ENCODE measurements at regions not wholly inside any gene's neighbourhood (a gene's known extent, or its start where the extent isn't known, plus 50 kb on each side); places are given as distances from the start of the nearest gene placed in this dataset.

DNA sequence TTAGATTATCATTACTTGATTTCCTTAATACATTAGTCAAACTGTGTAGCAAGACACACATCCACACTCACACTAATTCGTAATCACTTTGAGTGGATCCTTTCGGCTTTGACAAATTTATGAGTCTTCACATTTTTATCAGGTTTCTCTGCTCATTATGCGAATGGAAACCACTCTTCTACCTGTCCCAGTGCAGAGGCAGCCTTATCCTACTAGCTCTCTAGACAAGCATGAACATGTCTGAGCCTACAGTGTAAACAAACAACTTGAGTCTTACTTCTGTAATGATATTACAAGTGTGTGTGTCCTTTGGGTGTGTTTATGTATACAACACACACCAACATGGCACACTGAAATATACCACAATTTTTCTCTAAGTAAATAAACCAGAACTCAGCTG lies 361.9 kb upstream of the CHST9 start:
- DNase-seq (no peak), ATAC-seq (no peak)
- H3K4me1 Mint-ChIP-seq (ENCODE audit: low read depth) = no peaks in the 10 kb centered on the region
- H3K9me3 Mint-ChIP-seq = peaks cover 9% of the 10 kb centered on the region
- TF ChIP-seq, protein P1, sequence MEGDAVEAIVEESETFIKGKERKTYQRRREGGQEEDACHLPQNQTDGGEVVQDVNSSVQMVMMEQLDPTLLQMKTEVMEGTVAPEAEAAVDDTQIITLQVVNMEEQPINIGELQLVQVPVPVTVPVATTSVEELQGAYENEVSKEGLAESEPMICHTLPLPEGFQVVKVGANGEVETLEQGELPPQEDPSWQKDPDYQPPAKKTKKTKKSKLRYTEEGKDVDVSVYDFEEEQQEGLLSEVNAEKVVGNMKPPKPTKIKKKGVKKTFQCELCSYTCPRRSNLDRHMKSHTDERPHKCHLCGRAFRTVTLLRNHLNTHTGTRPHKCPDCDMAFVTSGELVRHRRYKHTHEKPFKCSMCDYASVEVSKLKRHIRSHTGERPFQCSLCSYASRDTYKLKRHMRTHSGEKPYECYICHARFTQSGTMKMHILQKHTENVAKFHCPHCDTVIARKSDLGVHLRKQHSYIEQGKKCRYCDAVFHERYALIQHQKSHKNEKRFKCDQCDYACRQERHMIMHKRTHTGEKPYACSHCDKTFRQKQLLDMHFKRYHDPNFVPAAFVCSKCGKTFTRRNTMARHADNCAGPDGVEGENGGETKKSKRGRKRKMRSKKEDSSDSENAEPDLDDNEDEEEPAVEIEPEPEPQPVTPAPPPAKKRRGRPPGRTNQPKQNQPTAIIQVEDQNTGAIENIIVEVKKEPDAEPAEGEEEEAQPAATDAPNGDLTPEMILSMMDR (IDR thresholded peaks at IDR 0.05) = no peak
- intact Hi-C loops (cut with micrococcal nuclease) = no loop called here
- no peaks in the 10 kb centered on the region for H3K27me3 Mint-ChIP-seq
- H3K36me3 Mint-ChIP-seq (ENCODE audit: low read depth) = no peaks in the 10 kb centered on the region
- ChIA-PET CTCF (no interaction called here), POLR2A (no interaction called here)
- no peak overlapping the region for H3K27ac Mint-ChIP-seq
- H3K4me3 Mint-ChIP-seq = no peak overlapping the region

DNA sequence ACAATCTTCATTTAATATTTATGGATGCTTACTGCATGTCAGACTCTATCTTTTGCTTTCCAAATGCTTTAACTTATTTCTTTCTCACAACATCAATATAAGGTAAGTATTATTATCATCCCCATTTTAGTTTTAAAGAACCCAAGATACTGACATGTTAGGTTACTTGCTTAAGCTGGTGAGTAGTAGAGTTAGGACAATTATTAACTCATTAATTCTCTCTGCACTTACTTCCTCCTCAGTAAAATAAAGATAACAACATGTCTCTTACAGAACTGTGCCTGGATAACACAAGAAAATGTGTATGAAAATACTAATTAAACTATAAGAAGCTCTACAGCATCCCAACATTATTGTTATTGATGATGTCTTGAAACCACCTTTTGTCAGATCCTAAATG lies 359.1 kb upstream of the CHST9 start:
- POLR2A ChIA-PET = no interaction called here

DNA sequence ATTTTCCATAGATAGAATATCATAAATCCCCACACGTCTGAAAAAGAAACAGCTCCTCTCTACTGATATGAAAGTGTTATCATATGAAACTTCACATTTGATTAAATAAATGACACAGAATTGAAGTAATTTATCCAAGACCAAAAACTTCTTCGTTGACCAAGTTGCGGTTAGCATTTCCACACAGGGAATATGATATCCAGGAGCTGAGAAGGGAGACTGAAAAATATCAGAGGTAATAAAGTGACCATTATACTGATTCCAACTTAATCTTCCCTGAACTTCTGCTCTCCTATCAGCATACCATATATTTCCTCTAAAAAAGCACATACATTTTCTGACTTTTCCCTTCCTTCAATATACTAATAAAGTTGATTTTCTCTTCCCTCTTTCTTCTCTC lies 356.2 kb upstream of the CHST9 start:
- no peak overlapping the region for H3K27ac Mint-ChIP-seq
- DNase-seq (no peak), ATAC-seq (no peak)
- TF ChIP-seq, protein P1 (IDR thresholded peaks at IDR 0.05) = no peak
- intact Hi-C loops (cut with micrococcal nuclease) = no loop called here
- no peaks in the 10 kb centered on the region for H3K27me3 Mint-ChIP-seq
- H3K36me3 Mint-ChIP-seq (ENCODE audit: low read depth) = no peaks in the 10 kb centered on the region
- H3K9me3 Mint-ChIP-seq = peaks cover 8% of the 10 kb centered on the region
- ChIA-PET POLR2A (no interaction called here), CTCF (no interaction called here)
- H3K4me1 Mint-ChIP-seq (ENCODE audit: low read depth) = no peaks in the 10 kb centered on the region
- no peak overlapping the region for H3K4me3 Mint-ChIP-seq

More for the DNA sequence above, 359.1 kb upstream of the CHST9 start:
- Mint-ChIP-seq H3K4me1 (ENCODE audit: low read depth) (no peaks in the 10 kb centered on the region), H3K27me3 (no peaks in the 10 kb centered on the region), H3K27ac (no peak overlapping the region), H3K36me3 (ENCODE audit: low read depth) (no peaks in the 10 kb centered on the region), H3K4me3 (no peak overlapping the region), H3K9me3 (peaks cover under 1% of the 10 kb centered on the region)
- ATAC-seq (no peak), DNase-seq (no peak)
- TF ChIP-seq, protein P1 (IDR thresholded peaks at IDR 0.05) = no peak
- intact Hi-C loops (cut with micrococcal nuclease) = no loop called here
- CTCF ChIA-PET = no interaction called here

DNA sequence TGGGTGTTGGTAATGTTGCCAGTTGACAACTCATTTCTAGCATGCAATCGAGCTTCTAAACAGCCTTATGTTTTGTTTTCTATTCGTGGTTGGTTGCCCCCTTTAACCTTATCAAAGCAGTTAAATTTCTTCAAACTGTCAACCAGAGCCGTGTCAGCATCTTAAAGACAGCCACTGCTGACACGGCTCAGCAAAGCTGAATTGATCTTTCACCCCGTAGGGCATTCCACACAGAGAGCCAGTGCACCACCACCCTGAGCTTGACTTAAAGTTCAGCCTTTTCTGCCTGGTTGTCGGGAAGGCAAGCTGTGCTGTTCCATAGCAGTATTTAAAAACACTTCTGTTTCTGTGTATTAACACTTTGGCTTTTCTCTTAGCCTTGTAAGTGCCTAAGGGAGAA lies 355.0 kb upstream of the CHST9 start:
- TF ChIP-seq, protein P1 (IDR thresholded peaks at IDR 0.05) = no peak
- Mint-ChIP-seq H3K36me3 (ENCODE audit: low read depth) (no peaks in the 10 kb centered on the region), H3K27ac (no peak overlapping the region), H3K27me3 (no peaks in the 10 kb centered on the region), H3K4me1 (ENCODE audit: low read depth) (no peaks in the 10 kb centered on the region), H3K4me3 (no peak overlapping the region), H3K9me3 (peaks cover 9% of the 10 kb centered on the region)
- DNase-seq (no peak), ATAC-seq (no peak)
- intact Hi-C loops (cut with micrococcal nuclease) = no loop called here
- ChIA-PET CTCF (no interaction called here), POLR2A (no interaction called here)

DNA sequence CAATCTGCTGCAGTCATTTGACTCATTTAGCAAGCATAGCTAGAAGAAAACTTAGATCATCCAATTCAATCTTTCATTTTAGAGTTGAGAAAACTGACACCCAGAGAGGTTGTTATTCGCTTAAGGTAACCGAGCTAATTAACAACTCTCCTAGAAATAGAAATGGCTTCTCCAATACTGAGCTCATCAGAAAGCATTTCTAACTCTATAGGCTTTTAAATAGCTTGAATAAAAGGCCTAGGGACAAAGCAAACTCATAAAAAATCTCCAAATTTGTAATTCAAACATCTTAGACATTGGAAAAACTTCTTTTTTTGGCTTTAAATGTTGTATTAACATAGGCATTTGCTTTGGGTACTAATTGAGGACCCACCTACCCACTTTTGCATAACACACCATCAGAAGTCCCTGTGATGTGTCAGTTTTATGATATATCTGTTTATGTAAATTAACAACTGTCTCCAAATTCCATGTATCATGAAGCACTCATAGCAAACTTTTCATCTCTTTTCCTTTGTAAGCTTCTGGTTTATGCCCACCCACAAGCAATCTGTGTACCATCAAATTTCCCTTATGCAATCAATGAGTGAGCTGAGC lies 343.9 kb upstream of the CHST9 start:
- ATAC-seq (no peak), DNase-seq (no peak)
- peaks cover 5% of the 10 kb centered on the region for H3K9me3 Mint-ChIP-seq
- no peaks in the 10 kb centered on the region for H3K36me3 Mint-ChIP-seq (ENCODE audit: low read depth)
- POLR2A ChIA-PET = no interaction called here
- no peaks in the 10 kb centered on the region for H3K4me1 Mint-ChIP-seq (ENCODE audit: low read depth)
- no peaks in the 10 kb centered on the region for H3K27me3 Mint-ChIP-seq
- CTCF ChIA-PET = no interaction called here
- intact Hi-C loops (cut with micrococcal nuclease) = no loop called here
- TF ChIP-seq, protein P1 (IDR thresholded peaks at IDR 0.05) = no peak
- H3K4me3 Mint-ChIP-seq = no peak overlapping the region
- H3K27ac Mint-ChIP-seq = no peak overlapping the region

Data from activated CD8-positive, alpha-beta T cell treated with anti-CD3 and anti-CD28 coated beads for 36 hours (primary cell).